Uterus (tissue), 3 donors: ENCODE measurements at regions not wholly inside any gene's neighbourhood (a gene's known extent, or its start where the extent isn't known, plus 50 kb on each side); places are given as distances from the start of the nearest gene placed in this dataset.

Source experiments
- DNase-seq, 2 donors: peaks; one replicate each; pipeline ENCODE4 v3.0.0-alpha.2; 2019 to 2020
- H3K27ac ChIP-seq, 2 donors: fragments of 200-600 bp; sonication (generic); 1 replicate in 1 of 2; 2 replicates in 1 of 2; pipeline ENCODE4 v1.5.1; 2016 to 2018
- H3K27me3 ChIP-seq, 2 donors: fragments of 200-600 bp; sonication (generic); one replicate each; pipeline ENCODE4 v1.5.1; 2018 to 2019; ENCODE audit warnings: control low read depth in 1 of 2
- H3K36me3 ChIP-seq, 2 donors: fragments of 200-600 bp; sonication (generic); one replicate each; pipeline ENCODE4 v1.5.1; 2019; ENCODE audit warnings: control low read depth in 1 of 2
- H3K4me1 ChIP-seq, 2 donors: fragments of 200-600 bp; sonication (generic); one replicate each; pipeline ENCODE4 v1.5.1; 2018 to 2019; ENCODE audit warnings: control low read depth in 1 of 2
- H3K4me3 ChIP-seq, 2 donors: fragments of 200-600 bp; sonication (generic); 1 replicate in 1 of 2; 2 replicates in 1 of 2; pipeline ENCODE4 v1.5.1; 2018 to 2019; ENCODE audit warnings: mild to moderate bottlenecking in 1 of 2
- H3K9me3 ChIP-seq, 2 donors: fragments of 200-600 bp; sonication (generic); one replicate each; pipeline ENCODE4 v1.5.1; 2019; ENCODE audit warnings: control low read depth in 1 of 2
- CTCF ChIP-seq, 4 experiments: fragments of 200-600 bp in 2 of 4; fragments of 450-650 bp in 2 of 4; sonication (generic) in 2 of 4; IDR thresholded peaks; one replicate each; pipeline ENCODE4 v1.5.1; 2016 to 2019; ENCODE audit warnings: antibody characterized with exemption in 4 of 4, mild to moderate bottlenecking in 2 of 4, moderate library complexity in 1 of 4
- POLR2A ChIP-seq, 2 donors: fragments of 450-650 bp; IDR thresholded peaks; one replicate each; pipeline ENCODE4 v1.6.1; 2016; ENCODE audit warnings: antibody characterized with exemption in 2 of 2, mild to moderate bottlenecking in 1 of 2, moderate library complexity in 1 of 2
- intact Hi-C: fragments of 100-400 bp; cut with DNase I; formaldehyde crosslinking; loops from one replicate; pipeline ENCODE4 v1.15.1; 2023; ENCODE audit warnings: low total_unique reads
- donor health status: DM: yes; HTN: yes; CAD: no.

- no peak for DNase-seq
- no peaks in the 10 kb centered on the region for H3K9me3 ChIP-seq
- no peak overlapping the region for H3K4me3 ChIP-seq
- H3K36me3 ChIP-seq, result no peaks in the 10 kb centered on the region
- no peaks in the 10 kb centered on the region for H3K27me3 ChIP-seq
- no peak for TF ChIP-seq POLR2A (IDR thresholded peaks at IDR 0.05)
- no peak overlapping the region for H3K27ac ChIP-seq
- intact Hi-C loops, result no loop called here
- no peaks in the 10 kb centered on the region for H3K4me1 ChIP-seq
Measured at GRCh38 chr20:39641423-39641822, 679.3 kb downstream of the DHX35 start.

- H3K27ac ChIP-seq, result no peak overlapping the region
- TF ChIP-seq POLR2A (IDR thresholded peaks at IDR 0.05) (no peak), CTCF (IDR thresholded peaks at IDR 0.05) (no peak)
- no peak overlapping the region for H3K4me3 ChIP-seq
- H3K4me1 ChIP-seq, result no peaks in the 10 kb centered on the region
- no peaks in the 10 kb centered on the region for H3K27me3 ChIP-seq
- no peaks in the 10 kb centered on the region for H3K9me3 ChIP-seq
- no peaks in the 10 kb centered on the region for H3K36me3 ChIP-seq
- DNase-seq, result no peak
- intact Hi-C loops, result no loop called here
Measured at GRCh38 chr20:39640147-39640546, 678.0 kb downstream of the DHX35 start.

- intact Hi-C loops, result no loop called here
- DNase-seq, result no peak
- no peaks in the 10 kb centered on the region for H3K9me3 ChIP-seq
- no peak overlapping the region for H3K4me3 ChIP-seq
- TF ChIP-seq POLR2A (IDR thresholded peaks at IDR 0.05), result no peak
- TF ChIP-seq CTCF (IDR thresholded peaks at IDR 0.05), result no peak
- H3K36me3 ChIP-seq, result no peaks in the 10 kb centered on the region
- no peaks in the 10 kb centered on the region for H3K27me3 ChIP-seq
- H3K27ac ChIP-seq, result no peak overlapping the region
- no peaks in the 10 kb centered on the region for H3K4me1 ChIP-seq
Measured at GRCh38 chr20:39638731-39639130, 676.6 kb downstream of the DHX35 start.

GRCh38 chr20:39633689-39634088 lies 671.5 kb downstream of the DHX35 start:
- H3K27ac ChIP-seq, result no peak overlapping the region
- H3K4me3 ChIP-seq, result no peak overlapping the region
- no peak for DNase-seq
- H3K27me3 ChIP-seq, result no peaks in the 10 kb centered on the region
- intact Hi-C loops, result no loop called here
- H3K4me1 ChIP-seq, result no peaks in the 10 kb centered on the region
- no peaks in the 10 kb centered on the region for H3K9me3 ChIP-seq
- no peak for TF ChIP-seq CTCF (IDR thresholded peaks at IDR 0.05)
- no peaks in the 10 kb centered on the region for H3K36me3 ChIP-seq

GRCh38 chr20:39632757-39633156 lies 670.6 kb downstream of the DHX35 start:
- no peak for TF ChIP-seq CTCF (IDR thresholded peaks at IDR 0.05)
- TF ChIP-seq POLR2A (IDR thresholded peaks at IDR 0.05), result no peak
- no peaks in the 10 kb centered on the region for H3K36me3 ChIP-seq
- H3K27me3 ChIP-seq, result no peaks in the 10 kb centered on the region
- no peaks in the 10 kb centered on the region for H3K9me3 ChIP-seq
- no peak overlapping the region for H3K4me3 ChIP-seq
- intact Hi-C loops, result no loop called here
- DNase-seq, result no peak
- H3K4me1 ChIP-seq, result no peaks in the 10 kb centered on the region
- no peak overlapping the region for H3K27ac ChIP-seq

GRCh38 chr20:39632176-39632575 lies 670.0 kb downstream of the DHX35 start:
- intact Hi-C loops, result no loop called here
- Histone ChIP-seq H3K9me3 (no peaks in the 10 kb centered on the region), H3K4me1 (no peaks in the 10 kb centered on the region), H3K27ac (no peak overlapping the region), H3K36me3 (no peaks in the 10 kb centered on the region), H3K4me3 (no peak overlapping the region), H3K27me3 (no peaks in the 10 kb centered on the region)
- TF ChIP-seq CTCF (IDR thresholded peaks at IDR 0.05) (no peak), POLR2A (IDR thresholded peaks at IDR 0.05) (no peak)
- DNase-seq, result no peak
